VCaP (cell line): ENCODE measurements at regions not wholly inside any gene's neighbourhood (a gene's known extent, or its start where the extent isn't known, plus 50 kb on each side); places are given as distances from the start of the nearest gene placed in this dataset.

Experiments
- H3K27ac ChIP-seq: fragments of 450-650 bp; 2 replicates; pipeline ENCODE4 v1.5.1; 2017
- CTCF ChIP-seq: fragments of 450-650 bp; conservative IDR thresholded peaks from 2 replicates; pipeline ENCODE4 v1.5.1; 2017; ENCODE audit warnings: mild to moderate bottlenecking, moderate library complexity

- no peak for TF ChIP-seq CTCF
- H3K27ac ChIP-seq: no peak overlapping the region
Observed at GRCh38 chr21:16750926-16751325, 761.9 kb upstream of the CXADR start.

GRCh38 chr21:16751695-16752474 lies 761.0 kb upstream of the CXADR start:
- no peak overlapping the region for H3K27ac ChIP-seq
- TF ChIP-seq CTCF: no peak

GRCh38 chr21:16752475-16752857 lies 760.4 kb upstream of the CXADR start:
- TF ChIP-seq CTCF: no peak
- no peak overlapping the region for H3K27ac ChIP-seq

- TF ChIP-seq CTCF: no peak
- no peak overlapping the region for H3K27ac ChIP-seq
Observed at GRCh38 chr21:16755061-16755460, 757.8 kb upstream of the CXADR start.

GRCh38 chr21:16767201-16767600 lies 745.6 kb upstream of the CXADR start:
- no peak for TF ChIP-seq CTCF
- H3K27ac ChIP-seq: no peak overlapping the region

- H3K27ac ChIP-seq: no peak overlapping the region
- TF ChIP-seq CTCF: no peak
Observed at GRCh38 chr21:16768096-16768495, 744.7 kb upstream of the CXADR start.

GRCh38 chr21:16770266-16770665 lies 742.6 kb upstream of the CXADR start:
- no peak overlapping the region for H3K27ac ChIP-seq
- TF ChIP-seq CTCF: no peak
